ENCODE measurements at regions not wholly inside any gene's neighbourhood (a gene's known extent, or its start where the extent isn't known, plus 50 kb on each side); places are given as distances from the start of the nearest gene placed in this dataset.

- TF ChIP-seq POLR2A (IDR thresholded peaks at IDR 0.05), result no peak
- no peak for TF ChIP-seq CTCF (IDR thresholded peaks at IDR 0.05)
- TF ChIP-seq POLR2AphosphoS5 (IDR thresholded peaks at IDR 0.05), result no peak
- TF ChIP-seq EP300 (IDR thresholded peaks at IDR 0.05), result no peak
Observed at GRCh38 chr18:45557287-45557686, 58.0 kb upstream of the SLC14A2 start.
